Neuronal stem cell (in vitro differentiated cells): ENCODE measurements at regions not wholly inside any gene's neighbourhood (a gene's known extent, or its start where the extent isn't known, plus 50 kb on each side); places are given as distances from the start of the nearest gene placed in this dataset.
"Not testable (repeated sequence)": the region's sequence is repeated elsewhere in the genome, so short reads cannot be mapped to it uniquely, and the experiment has no call there.

Experiments used
- DNase-seq: peaks from one replicate; pipeline ENCODE4 v3.0.0-alpha.2; 2013; ENCODE audit warnings: low spot score
- H2AFZ ChIP-seq: one replicate; pipeline ENCODE4 v1.6.1; 2013; ENCODE audit warnings: mild to moderate bottlenecking, low read length, inconsistent platforms
- H2AK5ac ChIP-seq: 2 replicates; pipeline ENCODE4 v1.6.1; 2013; ENCODE audit warnings: low read depth, mild to moderate bottlenecking, inconsistent platforms, low read length, moderate library complexity, mixed read lengths
- H2BK120ac ChIP-seq: 2 replicates; pipeline ENCODE4 v1.6.1; 2013; ENCODE audit warnings: low read depth, mild to moderate bottlenecking, inconsistent platforms, low read length, moderate library complexity, mixed read lengths
- H2BK12ac ChIP-seq: one replicate; pipeline ENCODE4 v1.6.1; 2013; ENCODE audit warnings: low read length, inconsistent platforms
- H2BK15ac ChIP-seq: 2 replicates; pipeline ENCODE4 v1.6.1; 2013; ENCODE audit warnings: mild to moderate bottlenecking, low read length, inconsistent platforms, mixed read lengths
- H2BK5ac ChIP-seq: one replicate; pipeline ENCODE4 v1.6.1; 2013; ENCODE audit warnings: inconsistent platforms, mild to moderate bottlenecking, low read length, moderate library complexity
- H3K14ac ChIP-seq: one replicate; pipeline ENCODE4 v1.6.1; 2013; ENCODE audit warnings: low read length, inconsistent platforms
- H3K18ac ChIP-seq: 2 replicates; pipeline ENCODE4 v1.6.1; 2013; ENCODE audit warnings: low read length, inconsistent platforms
- H3K23ac ChIP-seq: 2 replicates; pipeline ENCODE4 v1.6.1; 2013; ENCODE audit warnings: low read depth, mild to moderate bottlenecking, mixed read lengths, low read length, inconsistent platforms; ENCODE audit not compliant: poor library complexity
- H3K27ac ChIP-seq: replicated peaks from 3 replicates; pipeline ENCODE4 v1.5.1; 2013; ENCODE audit warnings: low read length, inconsistent platforms
- H3K27me3 ChIP-seq, 3 experiments: 2 replicates each; pipeline ENCODE4 v1.6.1; 2013; ENCODE audit warnings: low read length in 3 of 3, mild to moderate bottlenecking in 2 of 3, inconsistent platforms in 1 of 3, low read depth in 1 of 3, mixed read lengths in 1 of 3, moderate library complexity in 1 of 3; ENCODE audit not compliant: control insufficient read depth in 3 of 3, insufficient read depth in 3 of 3
- H3K36me3 ChIP-seq, 2 donors: replicated peaks in 1 of 2; 2 replicates each; pipeline ENCODE4 v1.6.1; 2013; ENCODE audit warnings: low read length in 2 of 2; ENCODE audit not compliant: control insufficient read depth in 2 of 2, insufficient read depth in 2 of 2
- H3K4ac ChIP-seq: 2 replicates; pipeline ENCODE4 v1.6.1; 2013; ENCODE audit warnings: inconsistent platforms, mild to moderate bottlenecking, low read length, moderate library complexity
- H3K4me1 ChIP-seq, 2 donors: 1 replicate in 1 of 2; 2 replicates in 1 of 2; pipeline ENCODE4 v1.6.1; 2013; ENCODE audit warnings: low read length in 2 of 2, low read depth in 1 of 2; ENCODE audit not compliant: control insufficient read depth in 2 of 2, insufficient read depth in 1 of 2
- H3K4me2 ChIP-seq: one replicate; pipeline ENCODE4 v1.6.1; 2013; ENCODE audit warnings: mild to moderate bottlenecking, low read length, inconsistent platforms; ENCODE audit not compliant: insufficient read depth, poor library complexity, severe bottlenecking
- H3K4me3 ChIP-seq, 2 donors: 2 replicates each; pipeline ENCODE4 v1.5.1; 2013; ENCODE audit warnings: low read length in 2 of 2, mild to moderate bottlenecking in 2 of 2, inconsistent platforms in 1 of 2, moderate library complexity in 1 of 2
- H3K79me1 ChIP-seq: one replicate; pipeline ENCODE4 v1.6.1; 2013; ENCODE audit warnings: low read depth, mild to moderate bottlenecking, inconsistent platforms, low read length, moderate library complexity
- H3K9ac ChIP-seq: one replicate; pipeline ENCODE4 v1.6.1; 2013; ENCODE audit warnings: mild to moderate bottlenecking, low read depth, low read length, inconsistent platforms; ENCODE audit not compliant: poor library complexity
- H3K9me3 ChIP-seq, 2 donors: replicated peaks in 1 of 2; 2 replicates each; pipeline versions ENCODE3 to v1.6.1; 2013; ENCODE audit warnings: low read length in 2 of 2, mild to moderate bottlenecking in 2 of 2, inconsistent platforms in 1 of 2, low read depth in 1 of 2, mixed read lengths in 1 of 2, moderate library complexity in 1 of 2; ENCODE audit not compliant: control insufficient read depth in 2 of 2, insufficient read depth in 1 of 2
- H4K8ac ChIP-seq: one replicate; pipeline ENCODE4 v1.6.1; 2013; ENCODE audit warnings: low read depth, mild to moderate bottlenecking, inconsistent platforms, low read length, moderate library complexity
- H4K91ac ChIP-seq: one replicate; pipeline ENCODE4 v1.6.1; 2013; ENCODE audit warnings: low read length, low read depth, mild to moderate bottlenecking, inconsistent platforms; ENCODE audit not compliant: poor library complexity
- WGBS, 2 donors: extraction: QIAGEN DNeasy Blood & Tissue Kit; methylation state at CpG; one replicate each; pipeline ENCODE4 v1.1.7; 2013; ENCODE audit warnings: missing lambda C conversion rate in 2 of 2, mixed read lengths in 1 of 2; ENCODE audit not compliant: insufficient read length in 2 of 2, insufficient replicate concordance in 1 of 2; ENCODE audit errors: extremely low coverage in 2 of 2; 5-methylcytosine and 5-hydroxymethylcytosine counted together

DNA sequence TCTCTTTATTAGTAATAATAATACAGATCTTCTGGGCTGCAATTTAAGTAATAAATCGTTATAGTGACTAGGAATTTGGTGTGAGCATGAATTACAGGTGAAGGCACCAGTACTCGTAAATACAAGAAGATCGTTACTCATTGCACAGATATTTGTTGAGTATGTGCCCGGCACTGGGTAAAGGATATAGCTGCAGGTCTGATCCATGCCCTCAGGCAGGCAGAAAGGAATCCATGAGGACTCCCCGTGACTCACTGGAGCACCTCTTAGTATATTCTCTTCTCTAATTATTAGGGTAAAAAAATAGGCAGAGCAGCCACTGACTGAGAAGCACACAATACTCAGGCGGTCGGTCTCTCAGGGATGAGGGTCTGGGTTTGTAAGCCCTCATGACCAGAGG is 868.3 kb downstream of the RAB28 start:
- Histone ChIP-seq H2AFZ (no peak overlapping the region), H2AK5ac (no peak overlapping the region), H3K79me1 (no peaks in the 10 kb centered on the region), H3K36me3 (no peaks in the 10 kb centered on the region), H3K27me3 (no peaks in the 10 kb centered on the region), H3K14ac (no peak overlapping the region), H3K23ac (no peak overlapping the region), H3K4me2 (no peak overlapping the region), H4K91ac (no peak overlapping the region), H3K4me1 (no peaks in the 10 kb centered on the region), H3K18ac (no peak overlapping the region), H3K4ac (no peak overlapping the region), H2BK120ac (no peak overlapping the region), H2BK5ac (no peak overlapping the region), H3K27ac (no peak overlapping the region), H4K8ac (no peak overlapping the region), H2BK15ac (no peak overlapping the region), H2BK12ac (no peak overlapping the region), H3K4me3 (no peak overlapping the region), H3K9ac (no peak overlapping the region), H3K9me3 (no peaks in the 10 kb centered on the region)
- WGBS, 2 donors = no CpG with 5 or more reads among the region's 7 CpGs
- DNase-seq = no peak

DNA sequence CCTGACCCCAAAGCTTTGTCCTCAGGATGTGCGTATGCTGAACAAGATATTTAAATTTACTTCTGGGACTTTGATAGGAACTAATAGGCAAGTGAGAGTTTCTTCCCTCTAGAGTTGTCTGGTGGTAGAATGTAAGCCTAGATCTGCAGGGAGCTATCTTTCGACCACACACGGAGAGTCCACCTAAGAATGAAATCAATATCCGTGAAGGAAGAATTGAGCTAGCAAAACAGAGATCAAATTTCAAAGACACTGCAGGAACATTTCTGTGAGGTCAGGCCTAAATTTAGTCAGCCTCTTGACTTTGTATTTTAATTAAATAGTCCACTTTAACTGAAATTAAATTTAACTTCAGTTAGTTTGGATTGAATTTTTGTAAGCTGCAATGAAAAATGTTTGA is 871.3 kb downstream of the RAB28 start:
- Histone ChIP-seq H3K14ac (no peak overlapping the region), H2BK12ac (no peak overlapping the region), H3K36me3 (no peaks in the 10 kb centered on the region), H3K4me3 (no peak overlapping the region), H4K91ac (no peak overlapping the region), H2BK5ac (no peak overlapping the region), H2AK5ac (no peak overlapping the region), H2BK15ac (no peak overlapping the region), H3K4me2 (no peak overlapping the region), H3K9ac (no peak overlapping the region), H3K23ac (no peak overlapping the region), H4K8ac (no peak overlapping the region), H2AFZ (no peak overlapping the region), H3K9me3 (no peaks in the 10 kb centered on the region), H3K4me1 (no peaks in the 10 kb centered on the region), H2BK120ac (no peak overlapping the region), H3K4ac (no peak overlapping the region), H3K18ac (no peak overlapping the region), H3K27ac (no peak overlapping the region), H3K79me1 (no peaks in the 10 kb centered on the region), H3K27me3 (no peaks in the 10 kb centered on the region)
- DNase-seq = no peak
- WGBS, 2 donors = no CpG with 5 or more reads among the region's 4 CpGs

DNA sequence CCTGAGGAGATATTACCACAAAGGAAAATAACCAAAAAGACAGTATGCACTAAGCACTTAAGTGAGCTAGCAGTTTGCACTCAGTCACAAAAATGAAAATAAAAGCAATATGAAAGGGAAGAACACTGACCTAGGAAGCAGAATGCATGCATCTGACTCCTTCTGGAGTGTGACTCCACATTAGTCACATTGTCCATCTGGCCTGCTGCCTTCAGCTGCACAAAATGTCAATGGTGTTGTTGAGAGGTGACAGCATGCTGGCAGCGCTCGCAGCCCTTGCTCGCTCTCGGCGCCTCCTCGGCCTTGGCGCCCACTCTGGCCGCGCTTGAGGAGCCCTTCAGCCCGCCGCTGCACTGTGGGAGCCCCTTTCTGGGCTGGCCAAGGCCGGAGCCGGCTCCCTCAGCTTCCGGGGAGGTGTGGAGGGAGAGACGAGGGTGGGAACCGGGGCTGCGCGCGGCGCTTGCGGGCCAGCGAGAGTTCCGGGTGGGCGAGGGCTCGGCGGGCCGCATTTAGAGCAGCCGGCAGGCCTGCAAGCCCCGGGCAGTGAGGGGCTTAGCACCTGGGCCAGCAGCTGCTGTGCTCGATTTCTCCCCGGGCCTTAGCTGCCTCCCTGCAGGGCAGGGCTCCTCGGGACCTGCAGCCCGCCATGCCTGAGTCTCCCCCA is 874.8 kb downstream of the RAB28 start:
- WGBS, 2 donors = no CpG with 5 or more reads among the region's 33 CpGs
- H4K8ac ChIP-seq, H3K18ac ChIP-seq, H3K4me2 ChIP-seq, H3K4ac ChIP-seq, H4K91ac ChIP-seq, H3K14ac ChIP-seq, H3K23ac ChIP-seq, H3K9ac ChIP-seq, DNase-seq, H2BK15ac ChIP-seq, H3K27ac ChIP-seq, H3K79me1 ChIP-seq, H2BK5ac ChIP-seq, H2BK120ac ChIP-seq, H2AFZ ChIP-seq, H3K4me1 ChIP-seq, H2BK12ac ChIP-seq, H2AK5ac ChIP-seq, H3K27me3 ChIP-seq, H3K36me3 ChIP-seq, H3K4me3 ChIP-seq, H3K9me3 ChIP-seq: not testable (repeated sequence)

DNA sequence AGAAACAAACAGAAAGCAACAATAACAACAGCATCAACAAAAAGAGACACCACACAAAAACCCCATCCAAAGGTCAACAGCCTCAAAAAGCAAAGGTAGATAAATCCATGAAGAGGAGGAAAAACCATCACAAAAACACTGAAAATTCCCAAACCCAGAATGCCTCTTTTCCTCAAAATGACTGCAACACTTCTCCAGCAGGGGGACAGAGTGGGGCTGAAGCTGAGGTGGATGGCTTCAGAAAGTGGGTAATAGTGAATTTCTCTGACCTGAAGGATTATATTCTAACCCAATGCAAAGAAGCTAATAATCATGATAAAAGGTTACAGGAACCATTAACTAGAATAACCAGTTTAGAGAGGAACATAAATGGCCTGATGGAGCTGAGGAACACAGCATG is 888.2 kb downstream of the RAB28 start:
- no peak overlapping the region for H4K8ac ChIP-seq
- H3K23ac ChIP-seq = no peak overlapping the region
- H3K4me1 ChIP-seq = no peaks in the 10 kb centered on the region
- no peak overlapping the region for H2BK5ac ChIP-seq
- no peaks in the 10 kb centered on the region for H3K36me3 ChIP-seq
- DNase-seq = no peak
- H3K4me2 ChIP-seq = no peak overlapping the region
- H4K91ac ChIP-seq = no peak overlapping the region
- H2BK120ac ChIP-seq = no peak overlapping the region
- no peak overlapping the region for H3K27ac ChIP-seq
- no peak overlapping the region for H3K9ac ChIP-seq
- H3K4me3 ChIP-seq = no peak overlapping the region
- no peak overlapping the region for H3K14ac ChIP-seq
- no peaks in the 10 kb centered on the region for H3K9me3 ChIP-seq
- H3K27me3 ChIP-seq = no peaks in the 10 kb centered on the region
- no peak overlapping the region for H2BK12ac ChIP-seq
- no peak overlapping the region for H3K4ac ChIP-seq
- no peak overlapping the region for H2AFZ ChIP-seq
- no peaks in the 10 kb centered on the region for H3K79me1 ChIP-seq
- H2AK5ac ChIP-seq = no peak overlapping the region
- H2BK15ac ChIP-seq = no peak overlapping the region
- H3K18ac ChIP-seq = no peak overlapping the region
